CD14-positive monocyte (primary cell): ENCODE measurements at regions not wholly inside any gene's neighbourhood (a gene's known extent, or its start where the extent isn't known, plus 50 kb on each side); places are given as distances from the start of the nearest gene placed in this dataset.

Experiments used
- DNase-seq, 3 donors: peaks; one replicate each; pipeline ENCODE4 v3.0.0-alpha.2; 2011 to 2022
- H2AFZ ChIP-seq: 2 replicates; pipeline ENCODE4 v1.6.0; 2012; ENCODE audit warnings: mild to moderate bottlenecking, low read depth, low read length, inconsistent platforms; ENCODE audit not compliant: insufficient read depth, poor library complexity, severe bottlenecking
- H3K27ac ChIP-seq, 2 donors: 1 replicate in 1 of 2; 2 replicates in 1 of 2; pipeline ENCODE4 v1.5.1; 2012 to 2013; ENCODE audit warnings: low read length in 2 of 2, control low read depth in 1 of 2, inconsistent platforms in 1 of 2, low read depth in 1 of 2, mild to moderate bottlenecking in 1 of 2
- H3K27me3 ChIP-seq, 2 donors: one replicate each; pipeline versions ENCODE4 v1.6.0 to v1.6.1; 2011 to 2013; ENCODE audit warnings: low read length in 2 of 2; ENCODE audit not compliant: control insufficient read depth in 2 of 2, insufficient read depth in 2 of 2
- H3K36me3 ChIP-seq, 2 donors: replicated peaks in 1 of 2; 1 replicate in 1 of 2; 2 replicates in 1 of 2; pipeline versions ENCODE4 v1.5.1 to v1.6.1; 2012 to 2013; ENCODE audit warnings: low read length in 2 of 2, control low read depth in 1 of 2, inconsistent platforms in 1 of 2, mild to moderate bottlenecking in 1 of 2; ENCODE audit not compliant: insufficient read depth in 2 of 2, control insufficient read depth in 1 of 2
- H3K4me1 ChIP-seq, 2 donors: 1 replicate in 1 of 2; 2 replicates in 1 of 2; pipeline versions ENCODE4 v1.5.1 to v1.6.1; 2012 to 2013; ENCODE audit warnings: low read length in 2 of 2, control low read depth in 1 of 2, inconsistent platforms in 1 of 2, mild to moderate bottlenecking in 1 of 2, moderate library complexity in 1 of 2; ENCODE audit not compliant: insufficient read depth in 2 of 2, control insufficient read depth in 1 of 2
- H3K4me2 ChIP-seq: replicated peaks from 2 replicates; pipeline ENCODE3; 2012; ENCODE audit warnings: low read length, moderate library complexity, mild to moderate bottlenecking; ENCODE audit not compliant: poor library complexity, severe bottlenecking; ENCODE audit errors: extremely low read depth
- H3K4me3 ChIP-seq, 3 experiments: fragments of 200-600 bp in 1 of 3; sonication (generic) in 1 of 3; replicated peaks in 1 of 3; 1 replicate in 2 of 3; 2 replicates in 1 of 3; pipeline ENCODE4 v1.5.1; 2011 to 2013; ENCODE audit warnings: low read length in 3 of 3, mild to moderate bottlenecking in 3 of 3, control low read depth in 2 of 3, low read depth in 2 of 3, inconsistent platforms in 1 of 3, moderate library complexity in 1 of 3
- H3K79me2 ChIP-seq: 2 replicates; pipeline ENCODE4 v1.6.0; 2012; ENCODE audit warnings: mild to moderate bottlenecking, control low read depth, inconsistent platforms, low read length, moderate library complexity; ENCODE audit not compliant: insufficient read depth
- H3K9ac ChIP-seq: 2 replicates; pipeline ENCODE4 v1.6.0; 2017; ENCODE audit warnings: low read length, mild to moderate bottlenecking; ENCODE audit not compliant: insufficient read depth, poor library complexity, severe bottlenecking
- H3K9me3 ChIP-seq, 2 donors: replicated peaks in 1 of 2; 1 replicate in 1 of 2; 2 replicates in 1 of 2; pipeline versions ENCODE4 v1.5.1 to v1.6.1; 2012 to 2013; ENCODE audit warnings: low read length in 2 of 2, control low read depth in 1 of 2; ENCODE audit not compliant: control insufficient read depth in 1 of 2, insufficient read depth in 1 of 2
- H4K20me1 ChIP-seq: 2 replicates; pipeline ENCODE4 v1.6.0; 2012; ENCODE audit warnings: mild to moderate bottlenecking, low read length, control low read depth, moderate library complexity; ENCODE audit not compliant: insufficient read depth
- H3K27ac Mint-ChIP-seq, 7 donors: one replicate each; pipeline ENCODE4 v1.8.0; 2020; ENCODE audit warnings: mild to moderate bottlenecking in 7 of 7, mixed read lengths in 7 of 7, moderate library complexity in 6 of 7, inconsistent platforms in 2 of 7
- H3K27me3 Mint-ChIP-seq, 3 donors: one replicate each; pipeline ENCODE4 v1.8.0; 2021 to 2022; ENCODE audit warnings: low read depth in 3 of 3, mild to moderate bottlenecking in 3 of 3, mixed read lengths in 3 of 3, moderate library complexity in 3 of 3, inconsistent platforms in 1 of 3
- H3K36me3 Mint-ChIP-seq, 2 donors: one replicate each; pipeline ENCODE4 v1.8.0; 2020; ENCODE audit warnings: mixed read lengths in 2 of 2, inconsistent platforms in 1 of 2, mild to moderate bottlenecking in 1 of 2
- H3K4me1 Mint-ChIP-seq: one replicate; pipeline ENCODE4 v1.8.0; 2020; ENCODE audit warnings: mild to moderate bottlenecking, mixed read lengths
- H3K4me3 Mint-ChIP-seq, 2 donors: one replicate each; pipeline ENCODE4 v1.8.0; 2020; ENCODE audit warnings: mild to moderate bottlenecking in 2 of 2, mixed read lengths in 2 of 2, moderate library complexity in 1 of 2
- H3K9me3 Mint-ChIP-seq, 7 donors: one replicate each; pipeline ENCODE4 v1.8.0; 2020 to 2022; ENCODE audit warnings: mixed read lengths in 7 of 7, mild to moderate bottlenecking in 6 of 7, moderate library complexity in 6 of 7, inconsistent platforms in 2 of 7
- CTCF ChIP-seq: fragments of 200-600 bp; IDR thresholded peaks from one replicate; pipeline ENCODE4 v1.8.0; 2022; ENCODE audit warnings: antibody characterized with exemption, mild to moderate bottlenecking
- WGBS: methylation state at CpG from one replicate; pipeline ENCODE4 v1.1.5; 2013; ENCODE audit warnings: missing lambda C conversion rate; ENCODE audit not compliant: insufficient coverage; 5-methylcytosine and 5-hydroxymethylcytosine counted together
- intact Hi-C, 2 donors: fragments of 100-400 bp; cut with micrococcal nuclease; formaldehyde crosslinking; loops; one replicate each; pipeline versions ENCODE4 v1.15.0 to v1.15.1; 2023

GRCh38 chr16:79770244-79771064, 169.9 kb upstream of the MAF start:
- Histone ChIP-seq H3K36me3 (no peaks in the 10 kb centered on the region), H2AFZ (peak overlapping the region; percentile 83), H3K4me1 (peaks cover 8 to 14% of the 10 kb centered on the region in 2 donors), H3K27me3 (no peaks in the 10 kb centered on the region), H3K79me2 (no peaks in the 10 kb centered on the region), H3K9ac (no peak overlapping the region), H4K20me1 (no peaks in the 10 kb centered on the region), H3K9me3 (no peaks in the 10 kb centered on the region), H3K4me2 (peak overlapping the region; percentile 90), H3K4me3 (peak overlapping the region; percentile 40 to 83 (median 46)), H3K27ac (no peak overlapping the region)
- Mint-ChIP-seq H3K9me3 (peaks cover 0 to 1% (median 0%) of the 10 kb centered on the region in 7 donors), H3K4me1 (peaks cover 30% of the 10 kb centered on the region), H3K27me3 (peaks cover 0 to 9% (median 1%) of the 10 kb centered on the region in 3 donors), H3K4me3 (peak overlapping the region; percentile 91 to 98), H3K27ac (peak overlapping the region in 5 of 7 donors; percentile 53 to 87 (median 59)), H3K36me3 (no peaks in the 10 kb centered on the region)
- no peak for TF ChIP-seq CTCF
- intact Hi-C loops, result no loop called here
- WGBS, result 1% methylated on average over 40 of the region's 59 CpGs
- DNase-seq, result peak; percentile 61 to 90 (median 78)

GRCh38 chr16:79769928-79770243, 169.3 kb upstream of the MAF start:
- Histone ChIP-seq H3K79me2 (no peaks in the 10 kb centered on the region), H3K36me3 (no peaks in the 10 kb centered on the region), H3K4me1 (peaks cover 8 to 14% of the 10 kb centered on the region in 2 donors), H3K4me3 (peak overlapping the region; percentile 40 to 83 (median 46)), H3K9me3 (no peaks in the 10 kb centered on the region), H3K9ac (no peak overlapping the region), H2AFZ (peak overlapping the region; percentile 83), H3K27me3 (no peaks in the 10 kb centered on the region), H4K20me1 (no peaks in the 10 kb centered on the region), H3K27ac (no peak overlapping the region), H3K4me2 (peak overlapping the region; percentile 90)
- H3K4me1 Mint-ChIP-seq, result peaks cover 30% of the 10 kb centered on the region
- H3K36me3 Mint-ChIP-seq, result no peaks in the 10 kb centered on the region
- H3K9me3 Mint-ChIP-seq, result peaks cover 0 to 1% (median 0%) of the 10 kb centered on the region in 7 donors
- peaks cover 0 to 9% (median 1%) of the 10 kb centered on the region in 3 donors for H3K27me3 Mint-ChIP-seq
- WGBS, result 0% methylated on average over 2 of the region's 6 CpGs
- H3K4me3 Mint-ChIP-seq, result peak overlapping the region; percentile 91 to 98
- TF ChIP-seq CTCF, result no peak
- intact Hi-C loops, result no loop called here
- DNase-seq, result no peak
- peak overlapping the region in 4 of 7 donors; percentile 30 to 87 (median 72) for H3K27ac Mint-ChIP-seq
